NCI-H2227 treated with DMSO at 0.1 percent for 48 hours (cell line): ENCODE measurements at regions not wholly inside any gene's neighbourhood (a gene's known extent, or its start where the extent isn't known, plus 50 kb on each side); places are given as distances from the start of the nearest gene placed in this dataset.

Source experiments
- DNase-seq: peaks from one replicate; lab custom pipeline; 2025; lab: John Stamatoyannopoulos, UW

- peak; percentile 5 for DNase-seq
Observed at GRCh38 chr3:135310317-135310716, 515.3 kb downstream of the EPHB1 start.

- no peak for DNase-seq
Observed at GRCh38 chr3:135311699-135312098, 516.6 kb downstream of the EPHB1 start.

GRCh38 chr3:135314237-135314636 lies 519.2 kb downstream of the EPHB1 start:
- no peak for DNase-seq

- no peak for DNase-seq
Observed at GRCh38 chr3:135324301-135324700, 529.2 kb downstream of the EPHB1 start.

GRCh38 chr3:135325096-135325495 lies 530.0 kb downstream of the EPHB1 start:
- no peak for DNase-seq

- DNase-seq = peak; percentile 63
Observed at GRCh38 chr3:135325726-135326235, 530.7 kb downstream of the EPHB1 start.

GRCh38 chr3:135326851-135327250 lies 531.8 kb downstream of the EPHB1 start:
- DNase-seq = no peak

- DNase-seq = no peak
Observed at GRCh38 chr3:135328036-135328435, 533.0 kb downstream of the EPHB1 start.

- no peak for DNase-seq
Observed at GRCh38 chr3:135329479-135329878, 534.4 kb downstream of the EPHB1 start.

- DNase-seq = no peak
Observed at GRCh38 chr3:135337192-135337591, 542.1 kb downstream of the EPHB1 start.

GRCh38 chr3:135348690-135349089 lies 553.6 kb downstream of the EPHB1 start:
- DNase-seq = no peak

- DNase-seq = no peak
Observed at GRCh38 chr3:135349254-135349948, 554.3 kb downstream of the EPHB1 start.

GRCh38 chr3:135352213-135352612 lies 557.2 kb downstream of the EPHB1 start:
- no peak for DNase-seq

GRCh38 chr3:135362889-135363288 lies 567.8 kb downstream of the EPHB1 start:
- no peak for DNase-seq

GRCh38 chr3:135364676-135365075 lies 569.6 kb downstream of the EPHB1 start:
- DNase-seq = no peak

- no peak for DNase-seq
Observed at GRCh38 chr3:135366816-135367215, 571.8 kb downstream of the EPHB1 start.

GRCh38 chr3:135368316-135368715 lies 573.3 kb downstream of the EPHB1 start:
- DNase-seq = no peak

GRCh38 chr3:135368781-135369180 lies 573.7 kb downstream of the EPHB1 start:
- DNase-seq = no peak

- no peak for DNase-seq
Observed at GRCh38 chr3:135374571-135374970, 579.5 kb downstream of the EPHB1 start.

GRCh38 chr3:135382188-135382587 lies 583.3 kb upstream of the PPP2R3A start:
- DNase-seq = no peak

- no peak for DNase-seq
Observed at GRCh38 chr3:135382621-135383020, 582.9 kb upstream of the PPP2R3A start.

- DNase-seq = no peak
Observed at GRCh38 chr3:135383301-135383700, 582.2 kb upstream of the PPP2R3A start.

- no peak for DNase-seq
Observed at GRCh38 chr3:135392151-135392550, 573.4 kb upstream of the PPP2R3A start.

- no peak for DNase-seq
Observed at GRCh38 chr3:135393159-135393558, 572.4 kb upstream of the PPP2R3A start.
